ENCODE measurements at regions not wholly inside any gene's neighbourhood (a gene's known extent, or its start where the extent isn't known, plus 50 kb on each side); places are given as distances from the start of the nearest gene placed in this dataset.

- H3K4me3 Mint-ChIP-seq (ENCODE audit: unreplicated experiment), result no peak overlapping the region
- no peak for DNase-seq (ENCODE audit: low spot score)
- no peaks in the 10 kb centered on the region for H3K36me3 Mint-ChIP-seq (ENCODE audit: low read depth)
- peaks cover 5% of the 10 kb centered on the region for H3K27me3 Mint-ChIP-seq (ENCODE audit: low read depth)
- no peak for TF ChIP-seq CTCF (IDR thresholded peaks at IDR 0.05)
- H3K27ac Mint-ChIP-seq (ENCODE audit: unreplicated experiment), result no peak overlapping the region
- no peaks in the 10 kb centered on the region for H3K9me3 Mint-ChIP-seq (ENCODE audit: low read depth)
- H3K4me1 Mint-ChIP-seq (ENCODE audit: low read depth), result no peaks in the 10 kb centered on the region
These were observed 371.6 kb upstream of the MAF start for GRCh38 chr16:79972053-79972704.

GRCh38 chr16:79971237-79971572 lies 370.7 kb upstream of the MAF start:
- Mint-ChIP-seq H3K36me3 (ENCODE audit: low read depth) (no peaks in the 10 kb centered on the region), H3K9me3 (ENCODE audit: low read depth) (no peaks in the 10 kb centered on the region), H3K27me3 (ENCODE audit: low read depth) (no peaks in the 10 kb centered on the region), H3K27ac (ENCODE audit: unreplicated experiment) (no peak overlapping the region), H3K4me3 (ENCODE audit: unreplicated experiment) (no peak overlapping the region), H3K4me1 (ENCODE audit: low read depth) (no peaks in the 10 kb centered on the region)
- DNase-seq (ENCODE audit: low spot score), result no peak
- TF ChIP-seq CTCF (IDR thresholded peaks at IDR 0.05), result no peak

GRCh38 chr16:79970551-79971236 lies 370.2 kb upstream of the MAF start:
- Mint-ChIP-seq H3K36me3 (ENCODE audit: low read depth) (no peaks in the 10 kb centered on the region), H3K4me1 (ENCODE audit: low read depth) (no peaks in the 10 kb centered on the region), H3K27ac (ENCODE audit: unreplicated experiment) (no peak overlapping the region), H3K4me3 (ENCODE audit: unreplicated experiment) (no peak overlapping the region), H3K27me3 (ENCODE audit: low read depth) (no peaks in the 10 kb centered on the region), H3K9me3 (ENCODE audit: low read depth) (no peaks in the 10 kb centered on the region)
- no peak for TF ChIP-seq CTCF (IDR thresholded peaks at IDR 0.05)
- no peak for DNase-seq (ENCODE audit: low spot score)

- no peaks in the 10 kb centered on the region for H3K36me3 Mint-ChIP-seq (ENCODE audit: low read depth)
- H3K27me3 Mint-ChIP-seq (ENCODE audit: low read depth), result no peaks in the 10 kb centered on the region
- no peak for TF ChIP-seq CTCF (IDR thresholded peaks at IDR 0.05)
- no peak overlapping the region for H3K27ac Mint-ChIP-seq (ENCODE audit: unreplicated experiment)
- no peak overlapping the region for H3K4me3 Mint-ChIP-seq (ENCODE audit: unreplicated experiment)
- no peaks in the 10 kb centered on the region for H3K4me1 Mint-ChIP-seq (ENCODE audit: low read depth)
- H3K9me3 Mint-ChIP-seq (ENCODE audit: low read depth), result no peaks in the 10 kb centered on the region
- no peak for DNase-seq (ENCODE audit: low spot score)
These were observed 369.6 kb upstream of the MAF start for GRCh38 chr16:79970087-79970486.

GRCh38 chr16:79969458-79969857 lies 368.9 kb upstream of the MAF start:
- Mint-ChIP-seq H3K27ac (ENCODE audit: unreplicated experiment) (no peak overlapping the region), H3K4me3 (ENCODE audit: unreplicated experiment) (no peak overlapping the region), H3K27me3 (ENCODE audit: low read depth) (peaks cover 4% of the 10 kb centered on the region), H3K36me3 (ENCODE audit: low read depth) (no peaks in the 10 kb centered on the region), H3K4me1 (ENCODE audit: low read depth) (no peaks in the 10 kb centered on the region), H3K9me3 (ENCODE audit: low read depth) (no peaks in the 10 kb centered on the region)
- DNase-seq (ENCODE audit: low spot score), result no peak
- TF ChIP-seq CTCF (IDR thresholded peaks at IDR 0.05), result no peak
